ENCODE measurements at regions not wholly inside any gene's neighbourhood (a gene's known extent, or its start where the extent isn't known, plus 50 kb on each side); places are given as distances from the start of the nearest gene placed in this dataset.

GRCh38 chr15:96027501-96027900 is 303.0 kb upstream of the NR2F2 start:
- DNase-seq (ENCODE audit: low read depth) = no peak

- DNase-seq (ENCODE audit: low read depth) = no peak
These were observed 301.9 kb upstream of the NR2F2 start for GRCh38 chr15:96028620-96029019.

GRCh38 chr15:96029172-96029571 is 301.3 kb upstream of the NR2F2 start:
- DNase-seq (ENCODE audit: low read depth) = no peak

- no peak for DNase-seq (ENCODE audit: low read depth)
These were observed 298.9 kb upstream of the NR2F2 start for GRCh38 chr15:96031426-96032110.

GRCh38 chr15:96035091-96035490 is 295.4 kb upstream of the NR2F2 start:
- DNase-seq (ENCODE audit: low read depth) = no peak

GRCh38 chr15:96035635-96036034 is 294.9 kb upstream of the NR2F2 start:
- DNase-seq (ENCODE audit: low read depth) = no peak

- no peak for DNase-seq (ENCODE audit: low read depth)
These were observed 292.9 kb upstream of the NR2F2 start for GRCh38 chr15:96037584-96037983.

- no peak for DNase-seq (ENCODE audit: low read depth)
These were observed 292.4 kb upstream of the NR2F2 start for GRCh38 chr15:96038131-96038530.

GRCh38 chr15:96038650-96039049 is 291.9 kb upstream of the NR2F2 start:
- DNase-seq (ENCODE audit: low read depth) = no peak

GRCh38 chr15:96041982-96042733 is 288.3 kb upstream of the NR2F2 start:
- DNase-seq (ENCODE audit: low read depth) = no peak

GRCh38 chr15:96042734-96043224 is 287.7 kb upstream of the NR2F2 start:
- no peak for DNase-seq (ENCODE audit: low read depth)

- no peak for DNase-seq (ENCODE audit: low read depth)
These were observed 286.8 kb upstream of the NR2F2 start for GRCh38 chr15:96043591-96044171.

- DNase-seq (ENCODE audit: low read depth) = no peak
These were observed 283.8 kb upstream of the NR2F2 start for GRCh38 chr15:96046620-96047240.

- no peak for DNase-seq (ENCODE audit: low read depth)
These were observed 283.1 kb upstream of the NR2F2 start for GRCh38 chr15:96047255-96047931.

- DNase-seq (ENCODE audit: low read depth) = no peak
These were observed 281.2 kb upstream of the NR2F2 start for GRCh38 chr15:96049323-96049722.

GRCh38 chr15:96049766-96050165 is 280.7 kb upstream of the NR2F2 start:
- DNase-seq (ENCODE audit: low read depth) = no peak

- DNase-seq (ENCODE audit: low read depth) = no peak
These were observed 278.9 kb upstream of the NR2F2 start for GRCh38 chr15:96051598-96051997.

- DNase-seq (ENCODE audit: low read depth) = no peak
These were observed 278.3 kb upstream of the NR2F2 start for GRCh38 chr15:96052154-96052553.

GRCh38 chr15:96052572-96053030 is 277.9 kb upstream of the NR2F2 start:
- no peak for DNase-seq (ENCODE audit: low read depth)

GRCh38 chr15:96053031-96053780 is 277.3 kb upstream of the NR2F2 start:
- no peak for DNase-seq (ENCODE audit: low read depth)

GRCh38 chr15:96053781-96054428 is 276.6 kb upstream of the NR2F2 start:
- DNase-seq (ENCODE audit: low read depth) = no peak

All from T-helper 22 cell (primary cell).